ENCODE measurements at regions not wholly inside any gene's neighbourhood (a gene's known extent, or its start where the extent isn't known, plus 50 kb on each side); places are given as distances from the start of the nearest gene placed in this dataset.

DNA sequence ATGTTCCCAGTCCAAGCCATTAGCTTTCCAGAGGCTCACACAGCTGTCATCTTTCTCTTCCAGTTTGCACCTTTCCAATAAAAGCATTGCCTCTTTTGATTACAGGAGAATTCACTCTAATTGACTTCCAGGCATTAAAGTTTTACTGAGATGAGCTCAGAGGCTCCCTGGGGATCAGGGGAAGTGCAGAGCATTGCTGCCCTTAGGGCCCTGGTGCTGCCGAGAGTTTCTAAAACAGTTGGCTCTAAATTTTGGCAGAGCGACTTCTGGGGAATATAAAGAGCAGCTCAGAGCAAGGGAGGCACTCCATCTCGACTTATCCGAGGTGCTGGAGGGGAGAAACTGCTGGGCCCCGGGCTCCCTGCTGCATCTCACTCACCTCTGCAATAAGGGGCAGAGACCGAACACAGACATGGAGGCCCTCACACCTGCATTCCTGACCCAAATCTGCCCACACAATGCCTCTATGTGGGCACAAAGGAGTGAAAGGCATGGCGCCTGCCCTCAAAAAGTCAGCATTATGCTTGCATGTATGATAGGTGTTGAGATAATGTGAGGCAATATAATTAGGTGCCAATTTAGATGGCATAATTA is 61.7 kb downstream of the SCN11A start:
- TF ChIP-seq, protein P1, sequence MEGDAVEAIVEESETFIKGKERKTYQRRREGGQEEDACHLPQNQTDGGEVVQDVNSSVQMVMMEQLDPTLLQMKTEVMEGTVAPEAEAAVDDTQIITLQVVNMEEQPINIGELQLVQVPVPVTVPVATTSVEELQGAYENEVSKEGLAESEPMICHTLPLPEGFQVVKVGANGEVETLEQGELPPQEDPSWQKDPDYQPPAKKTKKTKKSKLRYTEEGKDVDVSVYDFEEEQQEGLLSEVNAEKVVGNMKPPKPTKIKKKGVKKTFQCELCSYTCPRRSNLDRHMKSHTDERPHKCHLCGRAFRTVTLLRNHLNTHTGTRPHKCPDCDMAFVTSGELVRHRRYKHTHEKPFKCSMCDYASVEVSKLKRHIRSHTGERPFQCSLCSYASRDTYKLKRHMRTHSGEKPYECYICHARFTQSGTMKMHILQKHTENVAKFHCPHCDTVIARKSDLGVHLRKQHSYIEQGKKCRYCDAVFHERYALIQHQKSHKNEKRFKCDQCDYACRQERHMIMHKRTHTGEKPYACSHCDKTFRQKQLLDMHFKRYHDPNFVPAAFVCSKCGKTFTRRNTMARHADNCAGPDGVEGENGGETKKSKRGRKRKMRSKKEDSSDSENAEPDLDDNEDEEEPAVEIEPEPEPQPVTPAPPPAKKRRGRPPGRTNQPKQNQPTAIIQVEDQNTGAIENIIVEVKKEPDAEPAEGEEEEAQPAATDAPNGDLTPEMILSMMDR (conservative IDR thresholded peaks at IDR 0.05; ENCODE audit: control insufficient read depth, insufficient read depth, low read depth, low read length), result no peak
- no peak overlapping the region for H3K4me3 ChIP-seq (ENCODE audit: control insufficient read depth, low read depth, low read length)
- DNase-seq (ENCODE audit: low read depth), result no peak

DNA sequence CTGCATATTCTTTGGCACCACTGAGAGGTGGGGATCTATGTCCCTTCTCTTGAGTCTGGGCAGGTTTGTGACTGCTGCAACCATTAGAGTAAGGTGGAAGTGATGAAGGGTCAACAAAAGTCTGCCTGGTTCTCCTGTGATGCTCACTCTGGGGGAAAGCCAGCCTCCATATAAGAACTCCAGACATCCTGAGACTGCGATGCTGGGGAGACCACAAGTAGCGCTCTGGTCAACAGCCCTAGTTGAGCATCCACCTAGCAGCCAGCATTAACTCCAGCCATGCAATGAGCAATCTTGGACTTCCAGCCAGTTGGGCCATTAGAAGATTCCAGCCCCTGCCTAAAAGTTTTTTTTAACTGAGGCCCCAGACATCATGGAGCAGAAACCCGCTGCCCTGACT is 62.8 kb downstream of the SCN11A start:
- no peak overlapping the region for H3K4me3 ChIP-seq (ENCODE audit: control insufficient read depth, low read depth, low read length)
- TF ChIP-seq, protein P1 (conservative IDR thresholded peaks at IDR 0.05; ENCODE audit: control insufficient read depth, insufficient read depth, low read depth, low read length), result no peak
- DNase-seq (ENCODE audit: low read depth), result no peak

DNA sequence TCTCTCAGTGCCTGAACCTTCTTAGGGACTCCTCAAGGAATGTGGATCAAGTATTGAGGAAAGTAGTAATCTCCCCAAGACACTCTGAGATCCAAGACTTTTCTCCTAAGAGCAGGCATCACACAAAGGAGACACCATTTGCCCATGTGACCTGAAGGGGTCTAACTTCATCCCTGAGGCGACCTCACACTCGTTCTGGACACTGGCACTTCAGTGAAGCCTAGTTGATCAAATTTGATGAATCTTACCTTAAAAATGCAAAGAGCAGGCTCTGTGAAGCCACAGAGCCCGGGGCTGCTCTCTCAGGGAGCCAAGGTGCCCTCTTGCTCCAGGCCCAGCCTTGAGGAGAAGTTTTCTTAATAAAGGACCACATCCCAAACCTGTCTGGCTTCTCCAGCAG is 64.3 kb downstream of the SCN11A start:
- TF ChIP-seq, protein P1 (conservative IDR thresholded peaks at IDR 0.05; ENCODE audit: control insufficient read depth, insufficient read depth, low read depth, low read length), result no peak
- H3K4me3 ChIP-seq (ENCODE audit: control insufficient read depth, low read depth, low read length), result no peak overlapping the region
- no peak for DNase-seq (ENCODE audit: low read depth)

DNA sequence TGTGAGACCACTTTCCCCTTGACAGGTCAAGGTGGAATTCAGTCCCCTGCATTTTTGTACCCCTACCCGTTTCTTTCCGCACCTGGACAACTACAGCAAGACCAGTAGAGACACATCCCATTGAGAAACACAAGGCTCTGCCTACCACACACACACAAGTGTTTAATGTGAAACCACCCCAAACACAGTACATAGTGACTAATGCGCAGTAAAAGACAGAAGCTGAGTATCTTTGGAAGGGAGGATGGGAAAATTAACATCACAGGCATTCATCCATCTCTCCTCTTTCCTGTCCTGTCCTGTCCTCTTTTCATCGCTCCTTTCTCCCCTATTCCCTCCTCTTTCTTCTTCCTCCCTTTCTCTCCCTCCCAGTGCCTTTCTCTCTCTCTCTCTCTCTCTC is 64.8 kb downstream of the SCN11A start:
- TF ChIP-seq, protein P1 (conservative IDR thresholded peaks at IDR 0.05; ENCODE audit: control insufficient read depth, insufficient read depth, low read depth, low read length), result no peak
- no peak overlapping the region for H3K4me3 ChIP-seq (ENCODE audit: control insufficient read depth, low read depth, low read length)
- DNase-seq (ENCODE audit: low read depth), result peak; percentile 17

DNA sequence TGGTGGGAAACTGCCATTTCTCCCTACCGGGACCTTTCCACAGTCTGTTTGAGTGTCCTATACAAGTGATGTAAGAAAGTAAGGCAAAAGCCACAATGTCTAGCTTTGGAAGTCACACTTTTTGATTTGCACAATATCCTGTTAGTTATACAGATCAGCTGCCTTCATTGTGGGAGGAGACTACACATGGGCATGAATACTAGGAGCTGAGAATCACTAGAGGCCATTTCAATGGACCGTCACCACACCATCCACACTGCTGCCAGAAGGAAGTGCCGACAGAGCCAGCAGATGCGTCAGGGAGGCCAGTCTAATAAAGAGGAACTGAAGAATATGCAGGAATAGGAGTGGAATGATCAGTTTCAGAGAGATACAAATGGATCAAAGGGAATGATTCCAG is 65.8 kb downstream of the SCN11A start:
- H3K4me3 ChIP-seq (ENCODE audit: control insufficient read depth, low read depth, low read length), result no peak overlapping the region
- TF ChIP-seq, protein P1 (conservative IDR thresholded peaks at IDR 0.05; ENCODE audit: control insufficient read depth, insufficient read depth, low read depth, low read length), result no peak
- DNase-seq (ENCODE audit: low read depth), result peak; percentile 37

DNA sequence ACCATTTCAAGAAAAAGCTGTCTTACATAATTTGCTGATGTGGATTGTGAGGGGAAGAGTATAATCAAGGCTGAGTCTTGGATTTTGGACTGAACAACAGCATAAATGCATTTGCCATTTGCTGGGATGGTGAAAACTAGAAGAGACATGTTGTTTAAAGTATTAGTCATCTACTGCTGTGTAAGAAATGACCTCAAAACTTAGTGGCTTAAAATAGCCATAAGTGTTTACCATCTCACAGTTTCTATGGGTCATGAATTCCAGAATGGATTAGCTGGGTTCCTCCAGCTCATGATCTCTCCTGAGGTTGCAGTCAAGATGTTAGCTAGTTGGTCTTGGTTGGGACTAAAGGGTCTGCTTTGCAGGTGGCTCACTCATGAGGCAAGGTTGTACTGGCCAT is 66.2 kb downstream of the SCN11A start:
- TF ChIP-seq, protein P1 (conservative IDR thresholded peaks at IDR 0.05; ENCODE audit: control insufficient read depth, insufficient read depth, low read depth, low read length), result no peak
- DNase-seq (ENCODE audit: low read depth), result peak; percentile 68
- no peak overlapping the region for H3K4me3 ChIP-seq (ENCODE audit: control insufficient read depth, low read depth, low read length)

DNA sequence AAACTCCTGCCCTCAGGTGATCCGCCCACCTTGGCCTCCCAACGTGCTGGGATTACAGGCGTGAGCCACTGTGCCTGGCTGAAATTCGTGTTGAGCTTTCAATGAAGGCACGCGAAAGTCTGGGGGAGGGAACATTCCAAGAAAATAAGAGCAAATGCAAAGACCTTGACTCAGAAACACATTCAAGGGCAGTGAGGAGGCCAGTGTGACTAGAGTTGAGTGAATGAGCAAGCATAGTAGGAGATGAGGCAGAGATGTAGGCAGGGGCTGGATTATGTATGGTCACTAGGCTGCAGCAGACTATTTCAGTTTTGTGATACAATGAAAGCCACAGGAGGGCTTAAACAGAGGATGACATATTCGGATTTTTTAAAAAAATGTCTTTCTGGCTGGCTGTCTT is 67.0 kb downstream of the SCN11A start:
- DNase-seq (ENCODE audit: low read depth), result no peak
- H3K4me3 ChIP-seq (ENCODE audit: control insufficient read depth, low read depth, low read length), result no peak overlapping the region
- TF ChIP-seq, protein P1 (conservative IDR thresholded peaks at IDR 0.05; ENCODE audit: control insufficient read depth, insufficient read depth, low read depth, low read length), result no peak

Data from fibroblast of mammary gland (primary cell).